MM.1S (cell line): ENCODE measurements at regions not wholly inside any gene's neighbourhood (a gene's known extent, or its start where the extent isn't known, plus 50 kb on each side); places are given as distances from the start of the nearest gene placed in this dataset.

Experiments used
- DNase-seq: peaks from one replicate; pipeline ENCODE4 v3.0.0-alpha.2; 2015
- H2AFZ ChIP-seq: fragments of 300-600 bp; sonication (generic); 2 replicates; pipeline ENCODE4 v1.6.0; 2016; ENCODE audit warnings: antibody characterized with exemption, low read length
- H3F3A ChIP-seq: fragments of 300-600 bp; sonication (generic); 2 replicates; pipeline ENCODE4 v1.6.1; 2016; ENCODE audit warnings: mild to moderate bottlenecking, antibody characterized with exemption, low read length, moderate library complexity, mixed read lengths; ENCODE audit not compliant: insufficient read depth
- H3K27ac ChIP-seq: fragments of 300-600 bp; sonication (generic); 2 replicates; pipeline ENCODE4 v1.5.1; 2016; ENCODE audit warnings: mild to moderate bottlenecking, low read length
- H3K27me3 ChIP-seq: fragments of 300-600 bp; sonication (generic); replicated peaks from 2 replicates; pipeline ENCODE4 v1.6.0; 2016; ENCODE audit warnings: low read length; ENCODE audit not compliant: insufficient read depth
- H3K36me3 ChIP-seq: fragments of 300-600 bp; sonication (generic); replicated peaks from 2 replicates; pipeline ENCODE4 v1.6.1; 2016; ENCODE audit warnings: mild to moderate bottlenecking, low read length, mixed read lengths; ENCODE audit not compliant: insufficient read depth
- H3K4me1 ChIP-seq: fragments of 300-600 bp; sonication (generic); 2 replicates; pipeline ENCODE4 v1.6.1; 2016; ENCODE audit warnings: low read length, mixed read lengths
- H3K4me2 ChIP-seq: fragments of 300-600 bp; sonication (generic); 2 replicates; pipeline ENCODE4 v1.6.0; 2016; ENCODE audit warnings: low read depth, low read length
- H3K4me3 ChIP-seq: fragments of 300-600 bp; sonication (generic); 2 replicates; pipeline ENCODE4 v1.5.1; 2016; ENCODE audit warnings: low read length, mixed read lengths
- H3K79me2 ChIP-seq: fragments of 300-600 bp; sonication (generic); 2 replicates; pipeline ENCODE4 v1.6.1; 2016; ENCODE audit warnings: mixed run types, low read length, mixed read lengths
- H3K9ac ChIP-seq: fragments of 300-600 bp; sonication (generic); 2 replicates; pipeline ENCODE4 v1.6.1; 2016; ENCODE audit warnings: low read length, mixed read lengths
- H3K9me2 ChIP-seq: fragments of 300-600 bp; sonication (generic); replicated peaks from 2 replicates; pipeline ENCODE4 v1.6.1; 2016; ENCODE audit warnings: mild to moderate bottlenecking, low read length, mixed read lengths; ENCODE audit not compliant: insufficient read depth
- H3K9me3 ChIP-seq: fragments of 300-600 bp; sonication (generic); replicated peaks from 2 replicates; pipeline ENCODE4 v1.6.1; 2016; ENCODE audit warnings: mild to moderate bottlenecking, low read length, mixed read lengths; ENCODE audit not compliant: insufficient read depth
- H4K20me1 ChIP-seq: fragments of 300-600 bp; sonication (generic); 2 replicates; pipeline ENCODE4 v1.6.1; 2016; ENCODE audit warnings: mild to moderate bottlenecking, low read length, moderate library complexity, mixed read lengths; ENCODE audit not compliant: insufficient read depth
- EZH2 ChIP-seq: fragments of 300-600 bp; sonication (generic); optimal IDR thresholded peaks from 2 replicates; pipeline ENCODE3; 2017; ENCODE audit warnings: low read depth, mild to moderate bottlenecking, antibody characterized with exemption, low read length, mixed read lengths
- EZH2phosphoT487 ChIP-seq: fragments of 300-600 bp; sonication (generic); IDR thresholded peaks from 2 replicates; pipeline ENCODE4 v1.6.1; 2018; ENCODE audit warnings: antibody characterized with exemption, low read length
- TF ChIP-seq, protein P1 (sequence below): fragments of 300-600 bp; sonication (generic); IDR thresholded peaks from 2 replicates; pipeline ENCODE4 v1.5.1; 2016; ENCODE audit warnings: antibody characterized with exemption, low read length, mixed read lengths

DNA sequence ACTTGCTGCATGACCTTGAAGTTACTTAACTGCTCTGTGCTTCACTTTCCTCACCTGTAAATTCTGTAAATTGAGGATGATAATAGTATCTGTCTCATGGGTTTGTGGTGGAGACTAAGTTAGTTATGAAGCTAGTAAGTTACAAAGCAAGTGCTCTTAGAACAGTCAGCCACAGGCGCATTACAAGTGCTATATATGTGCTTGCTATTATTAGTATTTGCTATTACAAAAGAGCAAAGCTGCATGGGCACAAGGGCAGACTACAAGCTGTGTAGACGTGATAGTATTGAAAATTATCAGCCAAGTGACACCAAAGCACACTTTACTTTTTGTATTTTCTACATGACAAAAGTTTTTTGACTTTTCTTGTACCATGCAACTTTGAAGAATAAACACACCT, 150.9 kb upstream of the CTTNBP2NL start:
- Histone ChIP-seq H3K4me1 (no peaks in the 10 kb centered on the region), H3K4me3 (no peak overlapping the region), H3K36me3 (no peaks in the 10 kb centered on the region), H4K20me1 (no peaks in the 10 kb centered on the region), H2AFZ (no peak overlapping the region), H3K9me2 (no peaks in the 10 kb centered on the region), H3K9ac (no peak overlapping the region), H3K9me3 (no peaks in the 10 kb centered on the region), H3F3A (no peaks in the 10 kb centered on the region), H3K79me2 (no peaks in the 10 kb centered on the region), H3K27ac (no peak overlapping the region), H3K4me2 (no peak overlapping the region), H3K27me3 (no peaks in the 10 kb centered on the region)
- no peak for DNase-seq
- TF ChIP-seq EZH2phosphoT487 (no peak), EZH2 (no peak)

DNA sequence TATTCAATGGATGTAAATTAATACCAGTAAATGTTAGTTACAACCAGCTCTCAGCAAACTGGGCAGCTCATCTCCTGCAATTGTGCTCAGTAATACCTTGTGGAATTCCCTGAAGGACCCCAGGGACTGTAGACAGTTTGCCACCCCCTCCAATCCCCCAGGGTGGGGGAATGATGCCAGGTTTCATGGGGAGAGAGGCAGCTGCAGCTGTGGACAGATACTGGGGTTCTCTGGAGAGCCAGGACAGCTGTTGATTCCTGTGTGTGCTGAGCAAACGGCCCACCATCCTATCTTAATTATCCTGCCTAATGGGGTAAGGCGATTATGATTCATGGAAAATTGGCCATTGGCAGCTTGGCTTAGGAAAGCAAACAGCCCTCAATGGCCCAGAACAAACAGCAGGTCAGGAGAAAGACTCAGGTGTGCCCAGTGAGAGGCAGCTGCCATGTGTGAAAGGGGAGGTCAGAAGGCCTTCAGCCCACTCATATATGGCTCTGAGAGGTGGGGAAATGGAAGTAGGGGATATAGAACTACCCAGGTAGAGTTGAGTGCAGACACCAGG, 148.9 kb upstream of the CTTNBP2NL start:
- Histone ChIP-seq H3F3A (no peaks in the 10 kb centered on the region), H3K4me3 (no peak overlapping the region), H3K9ac (no peak overlapping the region), H3K27ac (no peak overlapping the region), H3K27me3 (no peaks in the 10 kb centered on the region), H3K9me2 (no peaks in the 10 kb centered on the region), H3K79me2 (no peaks in the 10 kb centered on the region), H4K20me1 (no peaks in the 10 kb centered on the region), H3K4me2 (no peak overlapping the region), H3K4me1 (no peaks in the 10 kb centered on the region), H3K36me3 (no peaks in the 10 kb centered on the region), H3K9me3 (no peaks in the 10 kb centered on the region), H2AFZ (no peak overlapping the region)
- no peak for DNase-seq
- TF ChIP-seq, protein P1, sequence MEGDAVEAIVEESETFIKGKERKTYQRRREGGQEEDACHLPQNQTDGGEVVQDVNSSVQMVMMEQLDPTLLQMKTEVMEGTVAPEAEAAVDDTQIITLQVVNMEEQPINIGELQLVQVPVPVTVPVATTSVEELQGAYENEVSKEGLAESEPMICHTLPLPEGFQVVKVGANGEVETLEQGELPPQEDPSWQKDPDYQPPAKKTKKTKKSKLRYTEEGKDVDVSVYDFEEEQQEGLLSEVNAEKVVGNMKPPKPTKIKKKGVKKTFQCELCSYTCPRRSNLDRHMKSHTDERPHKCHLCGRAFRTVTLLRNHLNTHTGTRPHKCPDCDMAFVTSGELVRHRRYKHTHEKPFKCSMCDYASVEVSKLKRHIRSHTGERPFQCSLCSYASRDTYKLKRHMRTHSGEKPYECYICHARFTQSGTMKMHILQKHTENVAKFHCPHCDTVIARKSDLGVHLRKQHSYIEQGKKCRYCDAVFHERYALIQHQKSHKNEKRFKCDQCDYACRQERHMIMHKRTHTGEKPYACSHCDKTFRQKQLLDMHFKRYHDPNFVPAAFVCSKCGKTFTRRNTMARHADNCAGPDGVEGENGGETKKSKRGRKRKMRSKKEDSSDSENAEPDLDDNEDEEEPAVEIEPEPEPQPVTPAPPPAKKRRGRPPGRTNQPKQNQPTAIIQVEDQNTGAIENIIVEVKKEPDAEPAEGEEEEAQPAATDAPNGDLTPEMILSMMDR = no peak
- no peak for TF ChIP-seq EZH2
- no peak for TF ChIP-seq EZH2phosphoT487

DNA sequence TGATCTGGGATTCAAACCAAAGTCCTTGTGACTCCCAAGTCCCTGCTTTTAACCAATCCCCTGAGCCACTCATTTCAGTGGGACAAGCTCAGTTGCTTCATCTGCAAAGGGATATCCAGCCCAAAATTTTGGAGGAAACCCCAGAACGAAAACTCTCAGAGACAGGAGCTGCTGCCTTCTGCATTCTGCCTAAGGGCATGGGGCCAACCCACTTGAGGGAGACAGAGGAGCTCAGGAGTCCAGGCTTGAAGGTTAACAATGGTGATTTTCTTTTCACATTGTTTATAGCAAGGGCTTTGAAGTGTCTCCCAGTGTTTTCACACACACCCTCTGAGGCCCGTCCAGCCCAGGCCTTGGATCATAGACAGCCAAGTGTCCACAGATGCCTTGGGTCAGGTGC, 148.1 kb upstream of the CTTNBP2NL start:
- TF ChIP-seq EZH2 (no peak), EZH2phosphoT487 (no peak)
- TF ChIP-seq, protein P1 = no peak
- Histone ChIP-seq H2AFZ (no peak overlapping the region), H3K9me3 (no peaks in the 10 kb centered on the region), H3K4me3 (no peak overlapping the region), H3K27me3 (no peaks in the 10 kb centered on the region), H3K4me1 (no peaks in the 10 kb centered on the region), H3K9ac (no peak overlapping the region), H4K20me1 (no peaks in the 10 kb centered on the region), H3K79me2 (no peaks in the 10 kb centered on the region), H3F3A (no peaks in the 10 kb centered on the region), H3K27ac (no peak overlapping the region), H3K4me2 (no peak overlapping the region), H3K36me3 (no peaks in the 10 kb centered on the region), H3K9me2 (no peaks in the 10 kb centered on the region)
- no peak for DNase-seq

DNA sequence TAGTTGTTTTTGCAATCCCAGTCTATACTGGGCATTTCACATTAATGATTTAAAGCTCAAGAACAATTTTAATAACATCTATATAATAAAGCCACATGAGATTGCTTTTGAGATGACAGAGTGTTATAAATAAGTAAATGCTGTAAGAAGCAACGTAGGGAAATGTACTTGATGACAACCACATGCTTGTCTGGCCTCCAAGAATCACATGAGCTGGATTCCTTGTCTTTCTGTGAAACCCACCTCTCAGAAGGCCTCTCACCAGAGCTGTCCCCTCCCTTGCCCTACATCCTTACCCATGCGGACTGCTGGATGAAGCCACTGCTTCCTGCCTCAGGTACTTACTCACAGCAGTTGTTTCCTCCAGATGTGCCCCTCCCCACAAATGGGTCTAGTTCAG, 145.1 kb upstream of the CTTNBP2NL start:
- TF ChIP-seq EZH2 (no peak), EZH2phosphoT487 (no peak)
- TF ChIP-seq, protein P1 = no peak
- Histone ChIP-seq H3K9ac (no peak overlapping the region), H3K36me3 (no peaks in the 10 kb centered on the region), H3K27me3 (no peaks in the 10 kb centered on the region), H3K9me2 (no peaks in the 10 kb centered on the region), H3K4me1 (no peaks in the 10 kb centered on the region), H2AFZ (no peak overlapping the region), H3K9me3 (no peaks in the 10 kb centered on the region), H3K4me3 (no peak overlapping the region), H4K20me1 (no peaks in the 10 kb centered on the region), H3K79me2 (no peaks in the 10 kb centered on the region), H3K4me2 (no peak overlapping the region), H3K27ac (no peak overlapping the region), H3F3A (no peaks in the 10 kb centered on the region)
- no peak for DNase-seq
